ENCODE measurements at regions not wholly inside any gene's neighbourhood (a gene's known extent, or its start where the extent isn't known, plus 50 kb on each side); places are given as distances from the start of the nearest gene placed in this dataset.

GRCh38 chr9:79013715-79014610 lies 557.8 kb upstream of the TLE4 start:
- TF ChIP-seq, protein P1, sequence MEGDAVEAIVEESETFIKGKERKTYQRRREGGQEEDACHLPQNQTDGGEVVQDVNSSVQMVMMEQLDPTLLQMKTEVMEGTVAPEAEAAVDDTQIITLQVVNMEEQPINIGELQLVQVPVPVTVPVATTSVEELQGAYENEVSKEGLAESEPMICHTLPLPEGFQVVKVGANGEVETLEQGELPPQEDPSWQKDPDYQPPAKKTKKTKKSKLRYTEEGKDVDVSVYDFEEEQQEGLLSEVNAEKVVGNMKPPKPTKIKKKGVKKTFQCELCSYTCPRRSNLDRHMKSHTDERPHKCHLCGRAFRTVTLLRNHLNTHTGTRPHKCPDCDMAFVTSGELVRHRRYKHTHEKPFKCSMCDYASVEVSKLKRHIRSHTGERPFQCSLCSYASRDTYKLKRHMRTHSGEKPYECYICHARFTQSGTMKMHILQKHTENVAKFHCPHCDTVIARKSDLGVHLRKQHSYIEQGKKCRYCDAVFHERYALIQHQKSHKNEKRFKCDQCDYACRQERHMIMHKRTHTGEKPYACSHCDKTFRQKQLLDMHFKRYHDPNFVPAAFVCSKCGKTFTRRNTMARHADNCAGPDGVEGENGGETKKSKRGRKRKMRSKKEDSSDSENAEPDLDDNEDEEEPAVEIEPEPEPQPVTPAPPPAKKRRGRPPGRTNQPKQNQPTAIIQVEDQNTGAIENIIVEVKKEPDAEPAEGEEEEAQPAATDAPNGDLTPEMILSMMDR (IDR thresholded peaks at IDR 0.05; ENCODE audit: insufficient read depth, low read length, poor library complexity, severe bottlenecking): no peak
- no peak for TF ChIP-seq EZH2phosphoT487 (conservative IDR thresholded peaks at IDR 0.05; ENCODE audit: low read length)
